ENCODE measurements at regions not wholly inside any gene's neighbourhood (a gene's known extent, or its start where the extent isn't known, plus 50 kb on each side); places are given as distances from the start of the nearest gene placed in this dataset.

DNA sequence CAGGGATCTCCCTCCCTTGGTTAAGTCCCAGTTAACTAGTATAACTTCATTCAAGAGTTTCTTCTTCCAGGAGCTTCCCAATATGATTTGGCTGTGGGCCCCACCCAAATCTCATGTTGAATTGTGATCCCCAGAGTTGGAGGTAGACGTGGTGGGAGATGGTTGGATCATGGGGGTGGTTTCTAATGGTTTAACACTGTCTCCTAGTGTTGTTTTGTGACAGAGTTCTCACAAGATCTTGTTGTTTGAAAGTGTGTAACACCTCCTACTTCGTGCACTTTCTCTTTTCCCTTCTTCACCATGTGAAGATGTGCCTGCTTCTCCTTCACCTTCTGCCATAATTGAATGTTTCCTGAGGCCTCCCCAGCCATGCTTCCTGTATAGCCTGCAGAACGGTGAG lies 251.8 kb upstream of the FGGY start:
- no peak overlapping the region for H3K4me3 ChIP-seq (ENCODE audit: low read depth, low read length)
- TF ChIP-seq, protein P1, sequence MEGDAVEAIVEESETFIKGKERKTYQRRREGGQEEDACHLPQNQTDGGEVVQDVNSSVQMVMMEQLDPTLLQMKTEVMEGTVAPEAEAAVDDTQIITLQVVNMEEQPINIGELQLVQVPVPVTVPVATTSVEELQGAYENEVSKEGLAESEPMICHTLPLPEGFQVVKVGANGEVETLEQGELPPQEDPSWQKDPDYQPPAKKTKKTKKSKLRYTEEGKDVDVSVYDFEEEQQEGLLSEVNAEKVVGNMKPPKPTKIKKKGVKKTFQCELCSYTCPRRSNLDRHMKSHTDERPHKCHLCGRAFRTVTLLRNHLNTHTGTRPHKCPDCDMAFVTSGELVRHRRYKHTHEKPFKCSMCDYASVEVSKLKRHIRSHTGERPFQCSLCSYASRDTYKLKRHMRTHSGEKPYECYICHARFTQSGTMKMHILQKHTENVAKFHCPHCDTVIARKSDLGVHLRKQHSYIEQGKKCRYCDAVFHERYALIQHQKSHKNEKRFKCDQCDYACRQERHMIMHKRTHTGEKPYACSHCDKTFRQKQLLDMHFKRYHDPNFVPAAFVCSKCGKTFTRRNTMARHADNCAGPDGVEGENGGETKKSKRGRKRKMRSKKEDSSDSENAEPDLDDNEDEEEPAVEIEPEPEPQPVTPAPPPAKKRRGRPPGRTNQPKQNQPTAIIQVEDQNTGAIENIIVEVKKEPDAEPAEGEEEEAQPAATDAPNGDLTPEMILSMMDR (IDR thresholded peaks at IDR 0.05; ENCODE audit: insufficient read depth, low read length, poor library complexity, severe bottlenecking), result no peak
- H3K36me3 ChIP-seq (ENCODE audit: control insufficient read depth, insufficient read depth, low read length), result no peaks in the 10 kb centered on the region
- H3K27me3 ChIP-seq (ENCODE audit: control insufficient read depth, insufficient read depth, low read length), result no peaks in the 10 kb centered on the region
- no peak for DNase-seq (ENCODE audit: low read depth)

DNA sequence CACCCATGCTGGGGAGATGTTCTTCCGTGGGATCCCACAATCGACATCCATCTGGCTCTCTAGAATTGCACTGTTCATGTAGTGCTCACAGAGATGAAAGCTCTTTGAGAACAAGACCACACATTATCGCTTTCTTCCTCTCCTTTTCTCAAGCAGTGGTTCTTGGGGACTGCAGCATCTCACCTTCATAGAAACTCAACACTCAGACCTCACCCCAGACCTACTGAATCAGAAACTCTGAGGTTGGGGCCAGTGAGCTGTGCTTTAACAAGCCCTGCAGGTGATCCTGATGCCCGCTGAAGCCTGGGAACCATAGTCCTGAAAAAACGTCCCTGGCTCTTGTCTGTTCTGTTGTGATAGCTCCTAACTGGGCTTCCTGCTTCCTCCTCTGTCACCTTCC lies 251.3 kb upstream of the FGGY start:
- H3K36me3 ChIP-seq (ENCODE audit: control insufficient read depth, insufficient read depth, low read length), result no peaks in the 10 kb centered on the region
- no peak for DNase-seq (ENCODE audit: low read depth)
- H3K27me3 ChIP-seq (ENCODE audit: control insufficient read depth, insufficient read depth, low read length), result no peaks in the 10 kb centered on the region
- H3K4me3 ChIP-seq (ENCODE audit: low read depth, low read length), result no peak overlapping the region
- TF ChIP-seq, protein P1 (IDR thresholded peaks at IDR 0.05; ENCODE audit: insufficient read depth, low read length, poor library complexity, severe bottlenecking), result no peak

DNA sequence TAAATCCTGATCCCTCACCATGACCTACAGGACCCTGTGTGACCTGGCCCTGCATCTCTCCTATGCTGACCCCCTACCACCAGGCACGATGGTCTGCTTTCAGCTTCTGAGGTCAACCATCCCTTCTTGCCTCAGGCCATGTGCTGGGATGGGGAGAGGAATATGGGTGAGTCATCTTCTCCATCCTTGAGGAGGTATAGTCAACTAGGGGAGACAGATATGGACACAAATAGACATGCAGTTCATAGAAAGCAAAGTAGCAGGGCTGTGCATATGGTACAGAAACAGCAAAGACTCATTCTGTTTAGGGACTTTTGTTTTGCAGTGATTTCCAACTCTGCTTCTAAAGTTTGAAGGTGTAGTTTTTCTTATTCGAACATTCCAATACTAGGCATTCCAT lies 250.8 kb upstream of the FGGY start:
- no peak for DNase-seq (ENCODE audit: low read depth)
- Histone ChIP-seq H3K36me3 (ENCODE audit: control insufficient read depth, insufficient read depth, low read length) (no peaks in the 10 kb centered on the region), H3K27me3 (ENCODE audit: control insufficient read depth, insufficient read depth, low read length) (no peaks in the 10 kb centered on the region), H3K4me3 (ENCODE audit: low read depth, low read length) (no peak overlapping the region)
- TF ChIP-seq, protein P1 (IDR thresholded peaks at IDR 0.05; ENCODE audit: insufficient read depth, low read length, poor library complexity, severe bottlenecking), result no peak

DNA sequence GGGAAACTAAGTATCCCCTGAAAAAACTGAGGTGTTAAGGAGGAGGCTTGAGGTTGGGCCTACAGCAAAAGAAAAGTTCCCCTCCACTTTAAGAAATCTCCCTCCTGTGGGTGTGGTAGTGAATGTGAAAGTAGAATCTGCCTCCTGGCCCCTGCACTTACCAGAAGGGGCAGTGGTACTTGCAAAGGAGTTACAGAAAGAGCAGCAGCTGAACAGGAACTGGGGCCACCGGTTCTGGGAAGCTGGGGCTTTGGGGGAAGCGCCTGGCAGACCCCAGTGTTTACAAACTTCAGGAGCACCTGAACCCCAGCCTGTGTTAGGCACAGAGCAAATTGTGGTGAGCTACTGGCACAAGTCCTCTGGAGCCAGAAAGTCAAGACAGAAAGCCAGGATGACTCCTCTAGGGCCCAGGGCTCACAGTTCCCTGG lies 250.2 kb upstream of the FGGY start:
- no peak for DNase-seq (ENCODE audit: low read depth)
- Histone ChIP-seq H3K36me3 (ENCODE audit: control insufficient read depth, insufficient read depth, low read length) (no peaks in the 10 kb centered on the region), H3K4me3 (ENCODE audit: low read depth, low read length) (no peak overlapping the region), H3K27me3 (ENCODE audit: control insufficient read depth, insufficient read depth, low read length) (no peaks in the 10 kb centered on the region)
- TF ChIP-seq, protein P1 (IDR thresholded peaks at IDR 0.05; ENCODE audit: insufficient read depth, low read length, poor library complexity, severe bottlenecking), result peak; percentile 4

DNA sequence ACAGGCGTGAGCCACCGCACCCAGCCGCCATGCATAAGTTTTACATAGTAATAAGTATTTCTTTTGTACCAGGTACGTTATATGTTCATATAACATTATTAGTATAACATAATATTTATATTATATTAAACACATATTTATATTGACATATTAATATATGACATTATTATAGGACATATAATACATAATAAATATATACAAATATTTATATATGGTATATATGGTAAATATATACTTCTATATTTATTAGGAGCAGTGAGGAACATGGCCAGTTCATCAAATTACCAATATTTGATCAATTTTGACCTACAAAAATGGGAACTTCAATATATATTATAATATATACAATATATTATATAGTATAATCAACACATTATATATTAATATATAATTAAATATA lies 245.9 kb upstream of the FGGY start:
- no peak for DNase-seq (ENCODE audit: low read depth)
- Histone ChIP-seq H3K27me3 (ENCODE audit: control insufficient read depth, insufficient read depth, low read length) (no peaks in the 10 kb centered on the region), H3K4me3 (ENCODE audit: low read depth, low read length) (no peak overlapping the region), H3K36me3 (ENCODE audit: control insufficient read depth, insufficient read depth, low read length) (no peaks in the 10 kb centered on the region)
- TF ChIP-seq, protein P1 (IDR thresholded peaks at IDR 0.05; ENCODE audit: insufficient read depth, low read length, poor library complexity, severe bottlenecking), result no peak

DNA sequence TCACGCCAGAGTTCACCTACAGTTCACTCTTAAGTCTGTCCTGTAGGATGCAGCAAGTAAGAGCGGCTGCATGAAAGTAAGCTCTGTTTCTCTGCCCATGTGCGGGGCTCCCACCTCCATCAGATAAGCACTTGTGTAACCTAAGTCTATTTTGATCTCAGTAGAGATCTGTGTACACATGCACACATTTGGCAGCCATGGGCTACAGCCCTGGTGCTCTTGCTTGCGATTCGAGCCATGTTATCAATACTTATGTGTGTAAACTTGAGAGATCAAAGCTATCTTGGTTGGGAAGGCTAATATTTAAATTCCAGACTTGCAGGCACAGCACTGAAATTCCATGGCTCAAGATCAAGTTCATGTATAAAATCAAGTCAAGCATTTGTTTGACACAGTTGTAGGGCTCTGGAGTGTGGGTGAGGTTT lies 244.7 kb upstream of the FGGY start:
- Histone ChIP-seq H3K4me3 (ENCODE audit: low read depth, low read length) (no peak overlapping the region), H3K27me3 (ENCODE audit: control insufficient read depth, insufficient read depth, low read length) (no peaks in the 10 kb centered on the region), H3K36me3 (ENCODE audit: control insufficient read depth, insufficient read depth, low read length) (no peaks in the 10 kb centered on the region)
- TF ChIP-seq, protein P1 (IDR thresholded peaks at IDR 0.05; ENCODE audit: insufficient read depth, low read length, poor library complexity, severe bottlenecking), result no peak
- no peak for DNase-seq (ENCODE audit: low read depth)

All from kidney epithelial cell (primary cell).